Mammary epithelial cell (primary cell): ENCODE measurements at regions not wholly inside any gene's neighbourhood (a gene's known extent, or its start where the extent isn't known, plus 50 kb on each side); places are given as distances from the start of the nearest gene placed in this dataset.

ENCODE experiments used
- CTCF ChIP-seq, 2 donors: IDR thresholded peaks in 1 of 2; conservative IDR thresholded peaks in 1 of 2; 2 replicates each; pipeline ENCODE4 v1.5.1; 2011 to 2012; ENCODE audit warnings: inconsistent platforms in 2 of 2, low read length in 2 of 2, mild to moderate bottlenecking in 2 of 2, control low read depth in 1 of 2, low read depth in 1 of 2; ENCODE audit not compliant: insufficient read depth in 1 of 2; ENCODE audit errors: extremely low read depth in 1 of 2
- EZH2 ChIP-seq: IDR thresholded peaks from 2 replicates; pipeline ENCODE4 v1.6.1; 2012; ENCODE audit warnings: low read length, inconsistent platforms, borderline replicate concordance

DNA sequence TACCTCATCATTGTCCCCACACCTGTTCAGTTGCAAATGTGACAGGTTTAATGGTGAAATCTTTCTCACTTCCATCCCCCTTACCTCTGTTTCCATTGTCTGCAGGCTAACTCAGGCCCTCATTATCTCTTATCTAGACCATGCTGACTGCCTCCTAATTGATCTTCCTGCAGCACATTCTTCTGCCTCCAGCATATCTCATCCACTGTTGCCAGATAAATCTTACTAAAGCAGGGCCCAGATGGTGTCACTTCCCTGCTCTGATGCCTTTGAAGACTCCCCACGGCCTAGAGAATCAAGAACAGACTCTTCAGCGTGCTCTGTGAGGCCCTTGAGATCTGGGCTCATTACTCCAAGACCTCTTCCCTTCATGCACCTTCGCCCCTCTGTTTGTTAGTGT, 230.1 kb downstream of the DUSP10 start:
- TF ChIP-seq CTCF (conservative IDR thresholded peaks at IDR 0.05 in 1 of 2, IDR thresholded peaks at IDR 0.05 in 1 of 2; ENCODE audit: extremely low read depth in 1 of 2, insufficient read depth in 1 of 2, low read depth in 1 of 2, low read length in 2 of 2), result no peak
- no peak for TF ChIP-seq EZH2
